Testis (tissue), 2 donors: ENCODE measurements at regions not wholly inside any gene's neighbourhood (a gene's known extent, or its start where the extent isn't known, plus 50 kb on each side); places are given as distances from the start of the nearest gene placed in this dataset.

Experiments
- CTCF ChIP-seq, 3 experiments: fragments of 450-650 bp in 2 of 3; fragments of 200-600 bp in 1 of 3; sonication (generic) in 1 of 3; IDR thresholded peaks; one replicate each; pipeline ENCODE4 v1.5.1; 2016 to 2019; ENCODE audit warnings: antibody characterized with exemption in 3 of 3, mild to moderate bottlenecking in 2 of 3, moderate library complexity in 1 of 3
- POLR2A ChIP-seq: fragments of 450-650 bp; IDR thresholded peaks from one replicate; pipeline ENCODE4 v1.6.1; 2017; ENCODE audit warnings: antibody characterized with exemption, mild to moderate bottlenecking, moderate library complexity

GRCh38 chr4:29121586-29121985, 1598.6 kb upstream of the PCDH7 start:
- no peak for TF ChIP-seq CTCF (IDR thresholded peaks at IDR 0.05)
- TF ChIP-seq POLR2A = no peak
